Endothelial cell of umbilical vein (primary cell): ENCODE measurements at regions not wholly inside any gene's neighbourhood (a gene's known extent, or its start where the extent isn't known, plus 50 kb on each side); places are given as distances from the start of the nearest gene placed in this dataset.

ENCODE experiments used
- BruUV-seq: library from RNA; stranded (reverse); fragments of 400-500 nt; replicated peaks from 2 replicates; lab custom pipeline; 2021; lab: Mats Ljungman, UMichigan
- CTCF ChIA-PET: fragments of 300-600, 350-600 bp; sonication (Branson Sonifier 250); formaldehyde crosslinking; loops from one replicate; lab custom pipeline; 2021; ENCODE audit warnings: antibody characterized with exemption, inconsistent platforms; lab: Charles Lee
- POLR2A ChIA-PET: fragments of 300-600, 350-600 bp; sonication (Branson Sonifier 250); formaldehyde crosslinking; loops from one replicate; lab custom pipeline; 2021; ENCODE audit warnings: antibody characterized with exemption, inconsistent platforms; lab: Charles Lee
- DNase-seq: peaks from one replicate; pipeline ENCODE4 v3.0.0-alpha.2; 2011; ENCODE audit warnings: low read depth, low spot score
- FAIRE-seq: peaks from 2 replicates; lab custom pipeline; 2011; peaks lifted over from hg19 to GRCh38; lab: Jason Lieb, UNC
- H2AFZ ChIP-seq: 2 replicates; pipeline ENCODE4 v1.6.0; 2012; ENCODE audit warnings: low read depth, low read length, control low read depth, inconsistent platforms
- H3K27ac ChIP-seq: 2 replicates; pipeline ENCODE4 v1.5.1; 2011; ENCODE audit warnings: low read depth, mild to moderate bottlenecking, control low read depth, low read length, moderate library complexity; ENCODE audit not compliant: insufficient read depth
- H3K27me3 ChIP-seq, 2 experiments: 2 replicates each; pipeline versions ENCODE4 v1.6.0 to v1.6.1; 2011; ENCODE audit warnings: low read length in 2 of 2, mixed read lengths in 1 of 2; ENCODE audit not compliant: control insufficient read depth in 2 of 2, insufficient read depth in 2 of 2
- H3K36me3 ChIP-seq, 2 experiments: 2 replicates in 1 of 2; 3 replicates in 1 of 2; pipeline ENCODE4 v1.5.1; 2011; ENCODE audit warnings: low read length in 2 of 2, mild to moderate bottlenecking in 1 of 2, moderate library complexity in 1 of 2; ENCODE audit not compliant: control insufficient read depth in 2 of 2, insufficient read depth in 2 of 2; ENCODE audit errors: extremely low read depth in 1 of 2
- H3K4me1 ChIP-seq: 3 replicates; pipeline ENCODE4 v1.5.1; 2011; ENCODE audit warnings: mild to moderate bottlenecking, low read length; ENCODE audit not compliant: control insufficient read depth, insufficient read depth; ENCODE audit errors: extremely low read depth
- H3K4me2 ChIP-seq: 2 replicates; pipeline ENCODE4 v1.6.1; 2011; ENCODE audit warnings: low read length, control low read depth, mixed read lengths; ENCODE audit not compliant: insufficient read depth
- H3K4me3 ChIP-seq, 3 experiments: fragments of 200-600 bp in 1 of 3; sonication (generic), shearing (Covaris generic) in 1 of 3; replicated peaks in 1 of 3; 2 replicates each; pipeline ENCODE4 v1.5.1; 2011 to 2016; ENCODE audit warnings: control low read depth in 3 of 3, low read length in 3 of 3, mild to moderate bottlenecking in 2 of 3, inconsistent platforms in 1 of 3, low read depth in 1 of 3, moderate library complexity in 1 of 3; ENCODE audit not compliant: insufficient read depth in 1 of 3
- H3K79me2 ChIP-seq: 2 replicates; pipeline ENCODE4 v1.6.0; 2012; ENCODE audit warnings: low read length, inconsistent platforms; ENCODE audit not compliant: control insufficient read depth, insufficient read depth
- H3K9ac ChIP-seq: replicated peaks from 2 replicates; pipeline ENCODE3; 2011; ENCODE audit warnings: low read length, control low read depth; ENCODE audit not compliant: insufficient read depth; ENCODE audit errors: extremely low read depth
- H3K9me1 ChIP-seq: replicated peaks from 3 replicates; pipeline ENCODE4 v1.6.0; 2011; ENCODE audit warnings: mild to moderate bottlenecking, low read length; ENCODE audit not compliant: control insufficient read depth, insufficient read depth; ENCODE audit errors: extremely low read depth
- H3K9me3 ChIP-seq: replicated peaks from 2 replicates; pipeline ENCODE4 v1.5.1; 2012; ENCODE audit warnings: low read length, inconsistent platforms; ENCODE audit not compliant: control insufficient read depth, insufficient read depth
- H4K20me1 ChIP-seq: replicated peaks from 2 replicates; pipeline ENCODE3; 2011; ENCODE audit warnings: mild to moderate bottlenecking, low read length; ENCODE audit not compliant: control insufficient read depth, insufficient read depth; ENCODE audit errors: extremely low read depth
- CTCF ChIP-seq, 2 donors: IDR thresholded peaks; 1 replicate in 1 of 2; 2 replicates in 1 of 2; pipeline ENCODE4 v1.5.1; 2011; ENCODE audit warnings: low read length in 2 of 2, mild to moderate bottlenecking in 2 of 2, moderate library complexity in 2 of 2, control low read depth in 1 of 2, inconsistent platforms in 1 of 2, low read depth in 1 of 2; ENCODE audit not compliant: insufficient read depth in 1 of 2; ENCODE audit errors: extremely low read depth in 1 of 2
- EZH2 ChIP-seq: IDR thresholded peaks from 2 replicates; pipeline ENCODE4 v1.6.1; 2012; ENCODE audit warnings: borderline replicate concordance, low read depth, mild to moderate bottlenecking, moderate library complexity, low read length, inconsistent platforms; ENCODE audit not compliant: severe bottlenecking
- FOS ChIP-seq: IDR thresholded peaks from 2 replicates; pipeline ENCODE4 v1.6.1; 2011; ENCODE audit warnings: mild to moderate bottlenecking, low read length, moderate library complexity, borderline replicate concordance; ENCODE audit not compliant: insufficient read depth
- GATA2 ChIP-seq: IDR thresholded peaks from 2 replicates; pipeline ENCODE4 v1.7.0; 2011; ENCODE audit warnings: low read depth, mild to moderate bottlenecking, moderate library complexity, mixed read lengths, low read length; ENCODE audit not compliant: insufficient read length, insufficient read depth
- JUN ChIP-seq: IDR thresholded peaks from 2 replicates; pipeline ENCODE4 v1.6.1; 2011; ENCODE audit warnings: borderline replicate concordance, low read depth; ENCODE audit not compliant: insufficient read length, insufficient read depth
- MAX ChIP-seq: IDR thresholded peaks from 2 replicates; pipeline ENCODE4 v1.6.1; 2011; ENCODE audit not compliant: insufficient read depth, insufficient read length
- MYC ChIP-seq: IDR thresholded peaks from one replicate; pipeline ENCODE4 v1.6.1; 2011; ENCODE audit warnings: mild to moderate bottlenecking, low read depth, low read length
- POLR2A ChIP-seq: IDR thresholded peaks from 2 replicates; pipeline ENCODE4 v1.6.1; 2012; ENCODE audit warnings: low read depth, mild to moderate bottlenecking, control low read depth, low read length
- POLR2AphosphoS5 ChIP-seq: IDR thresholded peaks from 2 replicates; pipeline ENCODE4 v1.6.1; 2012; ENCODE audit warnings: low read depth, mild to moderate bottlenecking, control low read depth, low read length, moderate library complexity; ENCODE audit not compliant: insufficient read depth
- dilution Hi-C: fragments of 300-500 bp; cut with MboI; formaldehyde crosslinking; loops from one replicate; pipeline ENCODE4 v1.15.0; 2019; ENCODE audit warnings: low sequenced_read_pairs; ENCODE audit not compliant: extremely low pct_ligation_motif_present
- intact Hi-C: fragments of 100-400 bp; cut with micrococcal nuclease; formaldehyde crosslinking; loops from one replicate; pipeline ENCODE4 v1.10.0; 2022

GRCh38 chr1:60992165-60992564 is 90.2 kb upstream of the NFIA start:
- H3K36me3 ChIP-seq = no peaks in the 10 kb centered on the region
- H3K4me1 ChIP-seq = peaks cover 21% of the 10 kb centered on the region
- no peak overlapping the region for H3K27ac ChIP-seq
- no peak overlapping the region for H3K9ac ChIP-seq
- H2AFZ ChIP-seq = no peak overlapping the region
- H3K9me1 ChIP-seq = no peaks in the 10 kb centered on the region
- CTCF ChIA-PET = no interaction called here
- no peaks in the 10 kb centered on the region for H3K79me2 ChIP-seq
- no peaks in the 10 kb centered on the region for H4K20me1 ChIP-seq
- no TSS peak for BruUV-seq
- DNase-seq = no peak
- H3K27me3 ChIP-seq = no peaks in the 10 kb centered on the region
- FAIRE-seq = no peak
- POLR2A ChIA-PET = no interaction called here
- TF ChIP-seq GATA2 = no peak
- no peak for TF ChIP-seq MAX
- no peak for TF ChIP-seq MYC
- no peak for TF ChIP-seq JUN
- TF ChIP-seq POLR2A = no peak
- TF ChIP-seq EZH2 = no peak
- no peak overlapping the region for H3K4me3 ChIP-seq
- dilution Hi-C loops (no loop called here), intact Hi-C loops (no loop called here)
- H3K4me2 ChIP-seq = no peak overlapping the region
- no peaks in the 10 kb centered on the region for H3K9me3 ChIP-seq

- intact Hi-C loops (loop anchor here (1.0 kb wide), 1 partner anchor 462 kb away; no protein-coding TSS in a partner anchor), dilution Hi-C loops (no loop called here)
- Histone ChIP-seq H4K20me1 (no peaks in the 10 kb centered on the region), H3K4me2 (peak overlapping the region; percentile 2), H3K9me1 (no peaks in the 10 kb centered on the region), H3K27ac (peak overlapping the region; percentile 51), H3K4me1 (peaks cover 21% of the 10 kb centered on the region), H3K9me3 (no peaks in the 10 kb centered on the region), H3K27me3 (no peaks in the 10 kb centered on the region), H3K79me2 (no peaks in the 10 kb centered on the region), H2AFZ (no peak overlapping the region), H3K36me3 (no peaks in the 10 kb centered on the region), H3K9ac (no peak overlapping the region), H3K4me3 (no peak overlapping the region)
- no TSS peak for BruUV-seq
- POLR2A ChIA-PET = interaction anchor here (0.6 kb wide), 1 partner anchor 150 kb away, joined by 3 read pairs; no protein-coding TSS in a partner anchor
- CTCF ChIA-PET = interaction anchor here (0.7 to 4.6 kb wide), 7 partner anchors 12 to 598 kb away, joined by 3 to 24 read pairs (median 4); no protein-coding TSS in a partner anchor
- TF ChIP-seq MYC (no peak), POLR2AphosphoS5 (no peak), GATA2 (no peak), MAX (no peak), JUN (no peak), EZH2 (no peak), FOS (no peak), CTCF (IDR thresholded peaks at IDR 0.05; ENCODE audit: extremely low read depth in 1 of 2, insufficient read depth in 1 of 2, low read depth in 1 of 2, low read length in 2 of 2) (no peak), POLR2A (no peak)
- FAIRE-seq = peak; percentile 35
- no peak for DNase-seq
Measured at GRCh38 chr1:60990714-60991090, 91.7 kb upstream of the NFIA start.
